Activated CD8-positive, alpha-beta T cell treated with anti-CD3 and anti-CD28 coated beads for 36 hours (primary cell): ENCODE measurements at regions not wholly inside any gene's neighbourhood (a gene's known extent, or its start where the extent isn't known, plus 50 kb on each side); places are given as distances from the start of the nearest gene placed in this dataset.

ENCODE experiments used
- ATAC-seq: fragments of 200-7000 bp; cut with Tn5 transposase; one replicate; pipeline ENCODE4 v1.10.0; 2021; ENCODE audit warnings: mild to moderate bottlenecking, moderate library complexity
- CTCF ChIA-PET: fragments of 350-600 bp; sonication (Branson Sonifier 250); formaldehyde crosslinking; loops from one replicate; lab custom pipeline; 2021; ENCODE audit warnings: antibody characterized with exemption; lab: Charles Lee
- POLR2A ChIA-PET: fragments of 350-600 bp; sonication (Branson Sonifier 250); formaldehyde crosslinking; loops from one replicate; lab custom pipeline; 2021; ENCODE audit warnings: antibody characterized with exemption; lab: Charles Lee
- DNase-seq: peaks from one replicate; pipeline ENCODE4 v3.0.0-alpha.2; 2020
- H3K27ac Mint-ChIP-seq: one replicate; pipeline ENCODE4 v1.8.0; 2021; ENCODE audit warnings: mild to moderate bottlenecking, mixed read lengths
- H3K27me3 Mint-ChIP-seq: one replicate; pipeline ENCODE4 v1.8.0; 2021; ENCODE audit warnings: mixed read lengths
- H3K36me3 Mint-ChIP-seq: one replicate; pipeline ENCODE4 v1.8.0; 2021; ENCODE audit warnings: low read depth, mixed read lengths
- H3K4me1 Mint-ChIP-seq: one replicate; pipeline ENCODE4 v1.8.0; 2021; ENCODE audit warnings: low read depth, mixed read lengths
- H3K4me3 Mint-ChIP-seq: one replicate; pipeline ENCODE4 v1.8.0; 2021; ENCODE audit warnings: mild to moderate bottlenecking, moderate library complexity, mixed read lengths
- H3K9me3 Mint-ChIP-seq: one replicate; pipeline ENCODE4 v1.8.0; 2021; ENCODE audit warnings: mixed read lengths
- CTCF ChIP-seq: fragments of 200-600 bp; IDR thresholded peaks from one replicate; pipeline ENCODE4 v1.8.0; 2022; ENCODE audit warnings: antibody characterized with exemption, mild to moderate bottlenecking
- intact Hi-C: fragments of 100-400 bp; cut with micrococcal nuclease; formaldehyde crosslinking; loops from one replicate; pipeline ENCODE4 v1.10.0; 2022

- ATAC-seq (no peak), DNase-seq (no peak)
- TF ChIP-seq CTCF, result no peak
- H3K27ac Mint-ChIP-seq, result no peak overlapping the region
- no peak overlapping the region for H3K4me3 Mint-ChIP-seq
- H3K4me1 Mint-ChIP-seq, result no peaks in the 10 kb centered on the region
- peaks cover 5% of the 10 kb centered on the region for H3K27me3 Mint-ChIP-seq
- no peaks in the 10 kb centered on the region for H3K36me3 Mint-ChIP-seq
- no peaks in the 10 kb centered on the region for H3K9me3 Mint-ChIP-seq
- intact Hi-C loops, result no loop called here
- ChIA-PET POLR2A (no interaction called here), CTCF (interaction anchor here (1.5 kb wide), 1 partner anchor 210 kb away, joined by 3 read pairs; no protein-coding TSS in a partner anchor)
These were observed 153.8 kb downstream of the ASB1 start for GRCh38 chr2:238580486-238580885.

DNA sequence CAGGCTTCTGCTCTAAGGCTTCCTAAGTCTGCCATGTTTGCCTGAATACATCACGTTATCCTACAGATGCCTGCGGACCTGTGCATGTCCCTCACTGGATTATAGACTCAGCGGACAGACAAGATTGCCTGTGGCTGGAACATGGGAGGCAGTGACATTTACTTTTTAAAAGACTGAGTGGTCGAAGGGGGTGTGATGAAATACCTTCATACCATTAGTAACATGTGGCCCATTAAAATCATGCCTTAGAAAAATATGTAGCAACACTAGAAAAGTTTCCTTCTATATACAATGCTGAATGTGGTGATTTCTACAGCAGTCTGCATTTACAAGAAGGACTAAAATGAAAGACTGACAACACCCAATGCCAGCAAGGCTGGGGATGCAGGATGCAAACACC, 154.4 kb downstream of the ASB1 start:
- no peak for ATAC-seq
- H3K4me1 Mint-ChIP-seq, result no peaks in the 10 kb centered on the region
- H3K27ac Mint-ChIP-seq, result no peak overlapping the region
- H3K36me3 Mint-ChIP-seq, result no peaks in the 10 kb centered on the region
- CTCF ChIA-PET, result interaction anchor here (1.5 kb wide), 1 partner anchor 210 kb away, joined by 3 read pairs; no protein-coding TSS in a partner anchor
- no peak for DNase-seq
- H3K27me3 Mint-ChIP-seq, result peaks cover 5% of the 10 kb centered on the region
- no peak for TF ChIP-seq CTCF
- no peaks in the 10 kb centered on the region for H3K9me3 Mint-ChIP-seq
- H3K4me3 Mint-ChIP-seq, result no peak overlapping the region
- intact Hi-C loops, result no loop called here
- POLR2A ChIA-PET, result no interaction called here

- H3K27ac Mint-ChIP-seq, result no peak overlapping the region
- intact Hi-C loops, result no loop called here
- no peak for ATAC-seq
- no peaks in the 10 kb centered on the region for H3K9me3 Mint-ChIP-seq
- CTCF ChIA-PET, result no interaction called here
- H3K36me3 Mint-ChIP-seq, result no peaks in the 10 kb centered on the region
- DNase-seq, result no peak
- H3K27me3 Mint-ChIP-seq, result peaks cover 5% of the 10 kb centered on the region
- no peaks in the 10 kb centered on the region for H3K4me1 Mint-ChIP-seq
- POLR2A ChIA-PET, result interaction anchor here (0.9 kb wide), 1 partner anchor 24 kb away, joined by 3 read pairs; no protein-coding TSS in a partner anchor
- TF ChIP-seq CTCF, result no peak
- no peak overlapping the region for H3K4me3 Mint-ChIP-seq
These were observed 155.4 kb downstream of the ASB1 start for GRCh38 chr2:238582159-238582558.

GRCh38 chr2:238584617-238585016, 157.9 kb downstream of the ASB1 start:
- Mint-ChIP-seq H3K27ac (no peak overlapping the region), H3K4me3 (no peak overlapping the region), H3K9me3 (no peaks in the 10 kb centered on the region), H3K27me3 (peaks cover 2% of the 10 kb centered on the region), H3K4me1 (no peaks in the 10 kb centered on the region), H3K36me3 (no peaks in the 10 kb centered on the region)
- CTCF ChIA-PET, result no interaction called here
- intact Hi-C loops, result no loop called here
- DNase-seq (no peak), ATAC-seq (no peak)
- TF ChIP-seq CTCF, result no peak
- POLR2A ChIA-PET, result no interaction called here

- H3K4me3 Mint-ChIP-seq, result no peak overlapping the region
- POLR2A ChIA-PET, result no interaction called here
- no peak for ATAC-seq
- CTCF ChIA-PET, result no interaction called here
- H3K4me1 Mint-ChIP-seq, result no peaks in the 10 kb centered on the region
- H3K9me3 Mint-ChIP-seq, result no peaks in the 10 kb centered on the region
- H3K27ac Mint-ChIP-seq, result no peak overlapping the region
- H3K36me3 Mint-ChIP-seq, result no peaks in the 10 kb centered on the region
- no peak for DNase-seq
- no peak for TF ChIP-seq CTCF
- no peaks in the 10 kb centered on the region for H3K27me3 Mint-ChIP-seq
- intact Hi-C loops, result no loop called here
These were observed 159.4 kb downstream of the ASB1 start for GRCh38 chr2:238585836-238586821.
